HG03108 (cell line): ENCODE measurements at regions not wholly inside any gene's neighbourhood (a gene's known extent, or its start where the extent isn't known, plus 50 kb on each side); places are given as distances from the start of the nearest gene placed in this dataset.
"Not testable (repeated sequence)": the region's sequence is repeated elsewhere in the genome, so short reads cannot be mapped to it uniquely, and the experiment has no call there.

Experiments used
- ATAC-seq: cut with Tn5 transposase; IDR thresholded peaks from one replicate; pipeline ENCODE4 v1.9.1; 2021; ENCODE audit warnings: moderate library complexity; ENCODE audit not compliant: unreplicated experiment

DNA sequence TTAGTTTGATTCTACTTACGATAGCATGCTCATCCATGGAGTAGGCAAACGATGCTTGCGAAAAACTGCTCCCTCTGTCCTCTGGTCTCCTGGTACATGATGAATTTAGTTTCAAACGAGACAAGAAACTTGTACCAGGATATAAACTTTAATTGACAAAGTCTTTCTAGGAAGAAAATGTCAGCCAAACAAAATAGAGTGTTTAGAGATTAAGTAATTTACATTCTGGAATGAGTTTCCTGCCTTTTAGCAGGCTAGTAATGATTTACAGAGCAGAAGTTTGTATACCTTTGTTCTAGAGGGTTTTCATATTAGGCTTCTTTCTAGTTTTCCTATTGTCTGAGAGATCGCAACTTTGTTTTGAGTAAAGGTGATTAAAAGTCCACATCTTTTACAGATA is 206.9 kb downstream of the RPL10L start:
- ATAC-seq: no peak

DNA sequence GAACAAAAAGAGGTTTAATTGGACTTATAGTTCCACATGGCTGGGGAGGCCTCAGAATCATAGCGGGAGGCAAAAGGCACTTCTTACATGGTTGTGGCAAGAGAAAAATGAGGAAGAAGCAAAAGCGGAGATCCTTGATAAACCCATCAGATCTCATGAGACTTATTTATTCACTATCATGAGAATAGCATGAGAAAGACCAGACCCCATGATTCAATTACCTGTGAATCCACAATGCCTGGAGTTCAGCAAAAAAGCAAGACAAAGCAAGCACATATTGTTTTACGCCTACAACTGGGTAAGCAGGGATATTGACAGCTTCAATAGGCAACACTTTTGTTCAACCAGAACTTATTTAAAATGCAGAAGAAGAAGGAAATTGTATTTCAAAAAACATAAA is 218.2 kb downstream of the RPL10L start:
- no peak for ATAC-seq

DNA sequence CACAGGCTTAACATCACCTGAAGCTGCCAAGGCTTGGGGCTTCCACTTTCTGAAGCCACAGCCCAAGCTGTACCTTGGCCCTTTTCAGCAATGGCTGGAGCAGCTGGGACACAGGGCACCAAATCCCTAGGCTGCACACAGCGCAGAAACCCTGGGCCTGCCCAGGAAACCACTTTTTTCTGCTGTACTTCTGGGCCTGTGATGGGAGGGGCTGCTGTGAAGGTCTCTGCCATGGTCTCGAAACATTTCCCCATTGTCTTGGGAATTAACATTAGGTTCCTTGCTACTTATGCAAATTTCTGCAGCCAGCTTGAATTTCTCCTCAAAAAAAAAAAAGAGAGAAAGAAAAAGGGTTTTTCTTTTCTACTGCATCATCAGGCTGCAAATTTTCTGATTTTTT is 219.1 kb downstream of the RPL10L start:
- ATAC-seq: no peak

DNA sequence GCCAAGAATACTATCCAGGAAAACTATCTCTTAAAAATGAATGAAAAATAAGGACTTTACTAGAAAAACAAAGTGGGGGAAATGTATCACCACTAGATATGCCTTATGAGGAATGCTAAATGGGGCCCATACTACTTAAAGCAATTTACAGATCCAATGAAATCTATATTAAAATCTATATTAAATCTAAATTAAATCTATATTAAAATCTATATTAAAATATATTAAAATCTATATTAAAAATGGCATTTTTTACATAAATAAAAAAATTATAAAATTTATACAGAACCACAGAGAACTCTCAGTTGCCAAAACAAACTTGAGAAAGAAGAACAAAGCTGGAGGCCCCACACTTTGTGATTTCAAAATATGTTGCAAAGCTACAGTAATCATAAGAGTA is 234.5 kb downstream of the RPL10L start:
- no peak for ATAC-seq

DNA sequence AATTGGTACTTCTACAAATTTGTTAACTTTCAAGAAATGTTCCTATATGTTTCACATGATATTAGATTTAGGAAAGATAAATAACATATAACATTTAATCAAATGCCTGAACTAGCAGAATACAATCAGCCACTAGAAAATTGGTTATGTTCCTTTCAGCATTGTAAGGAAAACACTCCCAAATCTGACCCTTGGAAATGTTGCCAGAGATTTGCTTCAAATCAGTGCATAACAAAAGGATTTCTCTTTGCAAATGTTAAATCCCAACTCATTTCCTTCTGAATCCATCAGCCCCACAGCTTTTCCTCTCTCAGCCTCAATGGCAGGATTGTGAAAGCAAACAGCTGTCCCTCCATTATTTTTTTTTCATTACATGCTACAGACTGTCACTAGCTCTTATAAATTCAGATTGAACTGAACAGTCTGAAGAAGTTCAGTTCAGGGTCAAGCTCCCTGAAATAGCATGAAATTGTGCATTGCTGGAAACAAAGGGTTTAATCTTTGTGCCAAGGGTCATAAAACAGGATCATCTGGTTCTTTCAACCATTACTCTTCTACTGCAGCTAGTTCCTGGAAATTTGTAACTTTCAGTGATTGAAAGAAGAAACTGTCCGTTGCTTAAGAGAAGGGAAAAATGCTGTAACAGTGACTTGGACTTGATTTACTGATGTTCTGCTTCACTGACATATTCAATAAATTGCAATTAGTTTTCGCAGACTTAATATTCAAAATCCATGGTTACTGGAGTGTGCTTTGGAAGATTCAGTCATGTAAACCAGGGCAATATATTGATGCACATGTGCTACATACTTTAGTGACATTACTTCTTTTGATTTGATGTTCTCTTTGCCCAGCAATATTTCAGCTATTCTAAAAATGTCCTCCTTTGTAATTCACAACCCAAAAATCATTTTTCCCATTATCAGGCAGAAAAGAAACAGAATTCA is 246.4 kb downstream of the RPL10L start:
- ATAC-seq: no peak

DNA sequence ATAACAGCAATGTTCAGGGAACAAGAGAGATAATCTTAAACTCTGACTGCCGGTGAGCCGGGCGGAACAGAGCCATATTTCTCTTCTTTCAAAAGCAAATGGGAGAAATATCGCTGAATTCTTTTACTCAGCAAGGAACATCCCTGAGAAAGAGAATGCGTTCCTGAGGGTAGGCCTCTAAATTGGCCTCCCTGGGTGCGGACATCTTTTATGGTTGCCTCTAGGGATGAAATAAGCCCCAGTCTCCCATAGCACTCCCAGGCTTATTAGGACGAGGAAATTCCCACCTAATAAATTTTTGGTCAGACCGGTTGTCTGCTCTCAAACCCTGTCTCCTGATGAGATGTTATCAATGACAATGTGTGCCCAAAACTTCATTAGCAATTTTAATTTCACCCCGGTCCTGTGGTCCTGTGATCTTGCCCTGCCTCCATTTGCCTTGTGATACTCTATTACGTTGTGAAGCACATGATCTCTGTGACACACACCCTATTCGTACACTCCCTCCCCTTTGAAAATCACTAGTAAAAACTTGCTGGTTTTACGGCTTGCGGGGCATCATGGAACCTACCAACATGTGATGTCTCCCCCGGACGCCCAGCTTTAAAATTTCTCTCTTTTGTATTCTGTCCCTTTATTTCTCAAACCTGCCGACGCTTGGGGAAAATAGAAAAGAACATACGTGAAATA is 249.4 kb downstream of the RPL10L start:
- ATAC-seq: not testable (repeated sequence)

DNA sequence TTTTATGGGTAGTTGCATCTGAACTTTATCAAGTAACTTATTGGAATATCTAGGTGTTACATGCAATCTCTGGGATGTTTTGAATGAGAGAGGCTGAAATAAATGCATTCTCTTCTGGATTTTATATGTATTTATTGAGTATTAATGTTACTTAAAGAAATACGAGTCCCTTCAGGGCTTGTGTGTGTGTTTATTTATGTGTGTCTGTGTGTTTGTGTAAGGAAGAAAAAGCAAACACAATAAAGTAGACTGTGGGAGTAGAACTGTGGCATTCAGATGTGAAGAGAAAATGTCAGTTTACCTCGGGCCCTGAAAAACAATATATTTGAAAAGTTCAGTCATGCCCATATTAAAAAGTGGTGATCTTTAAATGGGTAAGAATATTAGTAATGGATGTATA is 250.5 kb downstream of the RPL10L start:
- ATAC-seq: no peak

DNA sequence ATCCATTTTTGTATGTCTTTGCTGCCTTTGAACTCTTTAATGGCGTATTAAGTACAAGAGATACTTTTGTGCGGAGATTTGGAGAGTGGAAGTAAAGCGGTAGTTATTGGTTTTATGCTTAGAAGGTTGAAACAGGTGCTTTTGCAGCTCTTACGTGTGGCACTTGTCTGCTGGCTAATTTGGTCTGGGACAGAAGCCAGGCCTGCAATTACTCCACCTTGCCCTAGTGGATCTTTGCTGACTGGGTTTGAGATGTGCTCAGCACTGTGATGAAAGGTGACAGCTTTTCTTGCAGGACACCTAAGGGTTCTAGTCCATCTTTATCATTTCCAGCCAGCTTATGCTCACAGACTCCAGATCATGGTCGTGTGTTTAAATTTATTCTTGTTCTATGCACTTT is 252.5 kb downstream of the RPL10L start:
- no peak for ATAC-seq

DNA sequence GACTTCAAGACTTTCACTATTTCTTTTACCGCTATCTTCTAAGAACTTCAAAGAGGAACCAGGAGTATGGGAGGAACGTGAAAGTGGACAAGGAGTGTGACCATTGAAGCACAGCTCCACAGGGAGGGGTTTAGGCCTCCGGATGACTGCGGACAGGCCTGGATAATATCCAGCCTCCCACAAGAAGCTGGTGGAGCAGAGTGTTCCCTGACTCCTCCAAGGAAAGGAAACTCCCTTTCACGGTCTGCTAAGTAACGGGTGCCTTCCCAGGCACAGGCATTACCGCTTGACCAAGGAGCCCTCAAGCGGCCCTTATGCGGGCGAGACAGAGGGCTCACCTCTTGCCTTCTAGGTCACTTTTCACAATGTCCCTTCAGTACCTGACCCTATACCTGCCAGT is 267.0 kb downstream of the RPL10L start:
- ATAC-seq: no peak

DNA sequence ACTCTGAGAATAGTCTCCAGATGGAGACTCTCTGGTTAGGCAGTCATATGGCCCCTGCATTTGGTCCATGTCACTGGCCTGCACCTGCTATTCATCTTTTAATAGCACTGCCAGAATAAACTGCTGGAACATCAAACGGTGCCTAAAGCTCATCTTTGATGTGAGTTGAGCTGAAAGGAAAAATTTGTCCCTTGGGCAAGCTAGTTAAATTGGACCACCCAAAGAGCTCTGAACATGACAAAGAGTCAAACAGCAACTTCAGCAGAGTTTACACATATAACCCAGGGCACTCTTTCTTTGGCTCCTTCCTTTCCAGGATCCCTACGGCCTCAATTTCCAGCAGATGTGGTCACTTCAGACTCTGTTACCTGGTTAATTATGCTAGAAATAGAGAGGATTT is 269.9 kb downstream of the RPL10L start:
- no peak for ATAC-seq

DNA sequence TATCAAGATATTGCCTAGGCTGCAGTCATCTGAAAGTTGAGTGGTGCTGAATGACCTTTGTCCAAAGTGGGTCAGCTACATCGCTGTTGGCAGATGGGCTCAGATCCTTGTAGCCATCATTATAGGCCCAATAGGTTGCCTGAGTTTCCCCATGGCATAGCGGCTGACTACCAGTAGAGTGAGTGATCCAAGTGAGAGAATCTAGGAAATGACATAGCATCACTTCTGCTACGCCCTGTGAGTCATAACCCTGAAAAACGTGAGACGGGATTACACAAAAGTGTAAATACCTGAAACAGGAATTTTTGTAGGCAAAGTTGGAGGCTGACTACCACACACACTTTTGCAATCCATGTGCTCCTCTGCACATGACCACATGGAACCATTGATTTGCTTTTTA is 273.3 kb downstream of the RPL10L start:
- ATAC-seq: no peak

DNA sequence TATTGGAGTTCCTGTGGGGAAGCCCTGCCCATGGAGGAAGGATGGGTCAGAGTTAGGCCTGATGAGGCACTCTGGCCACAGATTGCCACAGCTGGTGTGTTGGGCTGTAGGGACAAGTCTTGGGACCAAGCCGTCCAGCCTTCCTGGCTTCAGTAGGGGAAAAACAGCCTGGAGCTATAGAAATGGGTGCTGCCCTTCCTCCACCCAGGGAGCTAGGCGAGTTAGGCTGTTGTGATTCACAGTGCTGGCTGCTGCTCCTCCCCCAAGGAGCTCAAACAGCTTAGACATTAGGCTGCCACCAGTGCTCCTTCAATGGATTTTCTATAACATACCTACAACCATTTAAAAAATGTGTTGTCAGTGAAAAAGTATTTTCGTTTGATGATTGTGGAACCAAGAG is 274.3 kb downstream of the RPL10L start:
- ATAC-seq: no peak

DNA sequence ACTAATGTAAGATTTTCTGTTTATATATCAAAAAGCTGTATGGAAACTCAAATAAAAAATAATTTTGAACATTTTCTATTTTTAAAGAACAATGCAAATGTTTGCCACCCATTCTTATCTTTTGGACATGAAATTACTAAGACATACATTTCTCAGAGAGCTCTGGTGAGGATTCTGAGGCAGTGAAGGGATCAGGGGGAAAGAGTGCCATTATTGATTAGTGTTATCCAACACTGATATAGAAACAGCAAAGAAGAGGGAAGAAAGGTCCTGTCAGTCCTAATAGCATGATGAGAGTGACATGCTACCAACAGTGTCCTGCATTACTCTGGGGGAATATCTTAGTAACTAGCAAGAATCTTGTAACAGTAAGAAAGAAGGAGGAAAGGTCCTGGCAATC is 282.2 kb downstream of the RPL10L start:
- no peak for ATAC-seq

DNA sequence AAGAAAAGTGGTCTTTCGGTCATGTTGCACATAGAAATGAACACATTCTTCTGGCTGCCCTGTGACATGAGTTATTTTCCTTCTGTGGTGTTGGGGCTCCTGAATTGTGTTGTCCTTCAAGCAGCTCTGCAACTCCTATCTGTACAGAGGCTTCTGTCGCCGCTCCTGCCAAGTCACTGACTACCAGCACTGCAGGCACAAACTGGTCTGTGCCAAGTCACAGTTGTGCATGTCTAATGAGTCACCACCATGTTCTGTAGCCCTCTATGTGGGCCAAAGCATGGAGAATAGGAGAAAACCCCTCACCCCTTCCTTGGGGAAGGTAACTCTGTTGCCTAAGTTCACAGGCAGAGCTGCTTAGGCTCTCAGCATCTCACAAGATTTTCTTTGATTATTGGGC is 283.3 kb downstream of the RPL10L start:
- ATAC-seq: no peak

DNA sequence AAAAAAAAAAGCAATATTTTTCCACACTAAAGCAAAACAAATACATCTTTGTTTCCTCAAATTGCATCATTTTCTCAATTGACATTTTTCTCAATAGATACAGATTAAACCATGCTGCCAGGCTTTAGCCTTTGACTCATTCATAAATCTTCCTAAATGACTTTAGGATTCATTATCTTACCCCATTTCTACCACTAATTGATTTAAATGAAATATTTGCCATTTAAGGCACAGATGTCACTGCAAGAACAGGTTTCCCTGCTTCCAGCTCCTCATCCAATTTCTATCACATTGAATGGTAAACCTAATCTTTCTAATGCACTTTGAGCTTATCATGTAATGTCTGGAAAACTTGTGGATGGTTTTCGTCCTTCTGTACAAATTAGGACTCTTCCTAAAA is 298.7 kb downstream of the RPL10L start:
- ATAC-seq: no peak

DNA sequence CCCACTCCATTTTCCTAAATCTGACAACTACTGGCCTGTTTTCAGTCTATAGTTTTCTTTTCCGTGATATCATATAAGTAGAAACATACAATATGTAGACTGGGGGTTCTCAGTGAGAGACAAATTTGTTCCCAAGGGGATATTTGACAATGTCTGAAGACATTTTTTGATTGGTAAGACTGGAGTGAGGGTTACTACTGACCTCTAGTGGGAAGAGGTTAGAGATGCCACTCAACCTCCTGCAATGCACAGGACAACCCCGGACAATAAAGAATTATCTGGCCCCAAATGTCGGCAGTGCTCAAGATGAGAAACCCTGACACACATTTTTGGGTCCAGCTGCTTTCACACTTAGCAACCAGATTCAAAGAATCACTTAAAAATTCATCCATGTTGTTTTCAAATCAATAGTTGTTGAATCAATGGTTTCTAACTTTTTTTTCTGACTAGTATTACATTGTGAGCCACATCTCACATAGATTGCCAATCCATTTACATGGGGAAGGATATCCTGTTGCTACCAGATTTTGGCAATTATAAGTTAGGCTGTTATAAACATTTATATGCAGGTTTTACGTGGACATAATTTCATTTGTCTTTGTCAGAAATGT is 307.1 kb downstream of the RPL10L start:
- ATAC-seq: no peak

DNA sequence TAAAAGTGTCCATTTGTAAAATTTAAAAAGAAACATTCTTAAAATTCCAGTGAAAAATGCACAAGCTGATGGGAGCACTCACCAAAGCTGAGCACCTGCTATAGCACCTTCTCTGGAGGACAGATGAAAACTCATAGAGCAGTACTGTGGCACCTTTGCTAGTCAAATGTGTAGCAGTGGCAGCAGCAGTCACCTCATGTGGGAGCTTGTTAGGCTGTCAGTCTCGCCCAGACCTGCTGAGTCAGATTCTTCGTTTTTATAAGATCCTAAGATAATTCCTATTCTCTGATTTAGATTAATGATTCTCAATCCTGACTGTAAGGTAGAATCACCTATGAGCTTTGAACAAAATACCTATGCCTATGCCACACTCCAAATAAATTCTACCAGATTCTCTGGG is 325.8 kb downstream of the RPL10L start:
- no peak for ATAC-seq

DNA sequence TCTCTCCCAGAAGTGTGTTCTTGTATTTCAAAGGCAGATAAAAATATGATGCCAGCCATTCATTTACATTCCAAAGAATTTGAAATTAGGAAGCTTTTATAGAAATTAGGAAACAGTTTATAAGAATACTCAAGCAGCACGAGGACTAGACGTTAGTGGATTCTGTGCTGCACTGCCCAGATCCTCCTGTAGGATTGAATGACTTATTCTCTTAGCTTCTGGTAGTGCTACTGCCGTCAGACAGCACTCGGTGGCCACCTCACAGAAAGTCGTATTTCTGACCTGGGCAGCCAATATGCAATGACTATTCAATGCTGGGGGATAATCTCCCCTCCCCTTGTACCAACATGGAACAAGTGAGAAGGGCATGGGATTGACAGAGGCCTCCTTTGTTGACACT is 326.4 kb downstream of the RPL10L start:
- no peak for ATAC-seq

DNA sequence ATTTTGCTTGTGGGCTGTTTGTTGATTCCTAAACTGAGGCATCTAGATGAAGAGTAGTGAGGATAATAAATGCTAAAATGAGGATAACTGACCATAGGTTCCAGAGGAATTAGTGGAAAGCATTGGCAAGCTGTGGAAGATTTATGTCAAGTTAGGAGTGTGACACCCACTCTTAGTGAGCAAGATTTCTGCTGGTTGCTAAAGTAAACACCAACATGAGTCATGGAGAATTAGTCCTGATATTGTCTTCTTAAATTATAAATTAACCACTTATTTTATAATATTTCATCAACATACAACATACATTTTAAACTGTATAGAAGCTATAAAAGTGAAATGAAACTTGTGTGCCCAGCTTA is 328.2 kb downstream of the RPL10L start:
- no peak for ATAC-seq

DNA sequence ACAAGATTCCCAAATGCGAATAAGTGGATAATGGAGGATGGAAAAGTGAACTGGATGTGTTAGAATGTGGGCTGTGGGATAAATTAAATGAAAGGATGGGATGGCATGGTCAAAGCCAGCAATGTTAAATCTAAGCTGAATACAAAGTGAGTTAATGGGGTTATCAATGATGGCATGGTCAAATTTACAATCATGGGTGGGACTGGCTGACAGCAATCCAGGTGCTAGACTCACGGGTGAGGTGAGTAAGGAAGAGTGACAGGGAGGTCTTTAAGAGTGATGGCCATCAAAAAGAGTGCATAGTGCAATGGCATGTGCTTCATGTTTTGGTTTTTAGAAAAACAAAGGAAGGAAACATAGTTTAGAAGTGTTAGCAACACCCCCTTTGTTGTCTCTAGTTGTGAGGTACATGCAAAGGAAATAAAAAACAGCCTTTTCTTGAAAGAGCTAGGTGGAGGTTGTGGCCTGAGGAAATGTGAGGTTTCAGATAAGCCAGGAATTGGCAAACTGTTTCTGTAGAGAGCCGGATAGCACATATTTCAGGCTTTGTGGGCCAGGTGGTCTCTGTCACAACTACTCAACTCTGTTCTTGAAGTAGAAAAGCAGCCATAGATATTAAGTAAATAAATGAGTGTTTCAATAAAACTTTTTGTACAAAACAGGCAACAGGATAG is 328.7 kb downstream of the RPL10L start:
- no peak for ATAC-seq

DNA sequence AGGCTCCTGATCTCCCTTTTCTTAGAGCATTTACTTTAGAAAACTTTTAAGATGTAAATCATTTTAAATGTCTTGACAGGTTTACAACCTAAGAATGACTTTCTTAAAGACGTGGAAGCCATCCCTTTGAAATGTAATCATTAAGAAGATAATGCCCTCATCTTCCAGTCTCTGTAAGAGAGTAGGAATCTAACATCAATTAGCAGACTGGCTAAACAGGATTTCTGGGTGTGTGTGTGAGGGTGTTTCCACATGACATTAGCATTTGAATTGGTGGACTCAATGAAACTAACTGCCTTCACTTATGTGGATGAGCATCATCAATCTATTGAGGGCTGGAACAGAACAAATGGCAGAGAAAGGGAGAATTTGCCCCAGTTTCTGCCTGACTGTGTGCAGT is 329.5 kb downstream of the RPL10L start:
- no peak for ATAC-seq

DNA sequence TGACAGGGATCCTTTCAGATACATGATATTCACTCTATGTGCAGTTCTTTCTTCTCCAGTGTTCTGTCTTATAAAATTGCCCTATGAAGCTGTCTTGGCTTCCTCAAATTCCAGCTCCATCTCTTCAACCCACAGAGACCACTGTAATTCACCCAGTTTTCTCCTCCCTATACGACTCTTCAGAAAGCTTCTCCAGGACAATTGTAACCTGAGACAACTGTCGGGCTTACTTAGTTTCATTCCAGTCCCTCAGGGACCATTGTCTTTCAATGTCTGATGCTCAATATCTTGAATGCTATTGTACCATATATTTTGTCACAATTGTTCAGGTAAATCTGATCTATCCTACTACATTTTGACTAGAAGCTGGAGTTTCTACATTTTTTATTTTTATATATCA is 345.3 kb downstream of the RPL10L start:
- no peak for ATAC-seq
